Esophagus squamous epithelium (tissue), 5 donors: ENCODE measurements at regions not wholly inside any gene's neighbourhood (a gene's known extent, or its start where the extent isn't known, plus 50 kb on each side); places are given as distances from the start of the nearest gene placed in this dataset.

Source experiments
- DNase-seq: peaks from one replicate; lab custom pipeline; 2025; lab: John Stamatoyannopoulos, UW
- H3K27ac ChIP-seq, 4 donors: fragments of 200-600 bp; sonication (generic); one replicate each; pipeline ENCODE4 v1.5.1; 2016 to 2019; ENCODE audit warnings: mild to moderate bottlenecking in 1 of 4
- H3K27me3 ChIP-seq, 4 donors: fragments of 200-600 bp; sonication (generic); 1 replicate in 3 of 4; 2 replicates in 1 of 4; pipeline versions ENCODE4 v1.5.1 to v1.6.0; 2017 to 2021; ENCODE audit warnings: antibody characterized with exemption in 1 of 4
- H3K36me3 ChIP-seq, 3 donors: fragments of 200-600 bp; sonication (generic); one replicate each; pipeline ENCODE4 v1.5.1; 2016 to 2019
- H3K4me1 ChIP-seq, 3 donors: fragments of 200-600 bp; sonication (generic); one replicate each; pipeline ENCODE4 v1.5.1; 2017 to 2019
- H3K4me3 ChIP-seq, 4 donors: fragments of 200-600 bp; sonication (generic); 1 replicate in 3 of 4; 2 replicates in 1 of 4; pipeline ENCODE4 v1.5.1; 2016 to 2019; ENCODE audit warnings: mild to moderate bottlenecking in 2 of 4, moderate library complexity in 1 of 4
- H3K9me3 ChIP-seq, 3 donors: fragments of 200-600 bp; sonication (generic); one replicate each; pipeline ENCODE4 v1.5.1; 2016 to 2019
- POLR2A ChIP-seq, 4 donors: fragments of 450-650 bp; IDR thresholded peaks; one replicate each; pipeline ENCODE4 v1.6.1; 2017; ENCODE audit warnings: antibody characterized with exemption in 4 of 4, mild to moderate bottlenecking in 4 of 4, moderate library complexity in 3 of 4
- WGBS, 2 donors: methylation state at CpG; one replicate each; pipeline ENCODE4 v1.1.5; 2018; 5-methylcytosine and 5-hydroxymethylcytosine counted together
- intact Hi-C: fragments of 100-400 bp; cut with DNase I; formaldehyde crosslinking; loops from one replicate; pipeline ENCODE4 v1.15.0; 2022
- TF ChIP-seq, protein P1 (sequence below), 6 experiments: fragments of 450-650 bp in 4 of 6; fragments of 200-600 bp in 2 of 6; sonication (generic) in 2 of 6; IDR thresholded peaks; one replicate each; pipeline ENCODE4 v1.5.1; 2016 to 2019; ENCODE audit warnings: antibody characterized with exemption in 6 of 6, mild to moderate bottlenecking in 4 of 6, moderate library complexity in 4 of 6
- donor health status: DM: yes; HTN: yes; CAD: no.

DNA sequence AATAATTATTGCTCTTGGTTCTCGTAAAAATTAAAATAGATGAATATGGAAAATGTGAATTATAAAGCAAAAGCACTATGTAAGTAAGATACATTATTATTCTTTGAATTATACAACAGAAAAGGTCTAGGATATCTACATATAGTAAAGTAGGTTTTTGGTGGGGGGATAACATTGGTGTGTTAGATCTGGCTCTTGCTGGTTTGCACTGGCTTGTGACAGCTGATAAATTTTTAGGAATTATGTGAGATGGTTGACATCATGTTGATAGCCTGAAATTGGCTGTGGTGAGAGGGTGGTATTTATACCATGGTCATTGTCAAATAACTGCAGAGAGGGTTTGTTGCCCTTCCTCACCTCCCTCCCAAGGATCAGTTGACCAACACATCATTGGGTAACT lies 50.7 kb upstream of the BTG1 start:
- intact Hi-C loops, result no loop called here
- 83 to 100% methylated on average over 1 of the region's 1 CpG for WGBS, 2 donors

More for the DNA sequence above, 50.7 kb upstream of the BTG1 start:
- no peaks in the 10 kb centered on the region for H3K36me3 ChIP-seq
- TF ChIP-seq, protein P1, sequence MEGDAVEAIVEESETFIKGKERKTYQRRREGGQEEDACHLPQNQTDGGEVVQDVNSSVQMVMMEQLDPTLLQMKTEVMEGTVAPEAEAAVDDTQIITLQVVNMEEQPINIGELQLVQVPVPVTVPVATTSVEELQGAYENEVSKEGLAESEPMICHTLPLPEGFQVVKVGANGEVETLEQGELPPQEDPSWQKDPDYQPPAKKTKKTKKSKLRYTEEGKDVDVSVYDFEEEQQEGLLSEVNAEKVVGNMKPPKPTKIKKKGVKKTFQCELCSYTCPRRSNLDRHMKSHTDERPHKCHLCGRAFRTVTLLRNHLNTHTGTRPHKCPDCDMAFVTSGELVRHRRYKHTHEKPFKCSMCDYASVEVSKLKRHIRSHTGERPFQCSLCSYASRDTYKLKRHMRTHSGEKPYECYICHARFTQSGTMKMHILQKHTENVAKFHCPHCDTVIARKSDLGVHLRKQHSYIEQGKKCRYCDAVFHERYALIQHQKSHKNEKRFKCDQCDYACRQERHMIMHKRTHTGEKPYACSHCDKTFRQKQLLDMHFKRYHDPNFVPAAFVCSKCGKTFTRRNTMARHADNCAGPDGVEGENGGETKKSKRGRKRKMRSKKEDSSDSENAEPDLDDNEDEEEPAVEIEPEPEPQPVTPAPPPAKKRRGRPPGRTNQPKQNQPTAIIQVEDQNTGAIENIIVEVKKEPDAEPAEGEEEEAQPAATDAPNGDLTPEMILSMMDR (IDR thresholded peaks at IDR 0.05), result no peak
- TF ChIP-seq POLR2A (IDR thresholded peaks at IDR 0.05), result no peak
- H3K4me1 ChIP-seq, result peaks cover 0 to 11% (median 0%) of the 10 kb centered on the region in 3 donors
- H3K27me3 ChIP-seq, result no peaks in the 10 kb centered on the region
- H3K27ac ChIP-seq, result no peak overlapping the region
- DNase-seq, result no peak
- H3K4me3 ChIP-seq, result no peak overlapping the region
- peaks cover 0 to 7% (median 0%) of the 10 kb centered on the region in 3 donors for H3K9me3 ChIP-seq
